Chondrocyte (in vitro differentiated cells): ENCODE measurements at regions not wholly inside any gene's neighbourhood (a gene's known extent, or its start where the extent isn't known, plus 50 kb on each side); places are given as distances from the start of the nearest gene placed in this dataset.

Experiments
- DNase-seq: peaks from one replicate; pipeline ENCODE4 v3.0.0; 2021; ENCODE audit warnings: mixed read lengths, low spot score
- H3K27ac Mint-ChIP-seq: one replicate; pipeline ENCODE4 v1.8.0; 2021; ENCODE audit warnings: mild to moderate bottlenecking, moderate library complexity, mixed read lengths; ENCODE audit not compliant: unreplicated experiment
- H3K27me3 Mint-ChIP-seq: 2 replicates; pipeline ENCODE4 v1.8.0; 2021; ENCODE audit warnings: low read depth, mixed read lengths
- H3K36me3 Mint-ChIP-seq: 2 replicates; pipeline ENCODE4 v1.8.0; 2021; ENCODE audit warnings: low read depth, mixed read lengths
- H3K4me1 Mint-ChIP-seq: 2 replicates; pipeline ENCODE4 v1.8.0; 2021; ENCODE audit warnings: low read depth, mild to moderate bottlenecking, mixed read lengths
- H3K4me3 Mint-ChIP-seq: one replicate; pipeline ENCODE4 v1.8.0; 2021; ENCODE audit warnings: mild to moderate bottlenecking, moderate library complexity, mixed read lengths; ENCODE audit not compliant: unreplicated experiment
- H3K9me3 Mint-ChIP-seq: 2 replicates; pipeline ENCODE4 v1.8.0; 2021; ENCODE audit warnings: low read depth, mixed read lengths
- CTCF ChIP-seq: fragments of 200-600 bp; sonication (generic); IDR thresholded peaks from 2 replicates; pipeline ENCODE4 v1.5.0; 2021; ENCODE audit warnings: antibody characterized with exemption, mild to moderate bottlenecking, moderate library complexity

GRCh38 chrX:113009837-113010236 lies 169.2 kb upstream of the AMOT start:
- no peaks in the 10 kb centered on the region for H3K27me3 Mint-ChIP-seq

GRCh38 chrX:113009029-113009428 lies 168.4 kb upstream of the AMOT start:
- H3K4me3 Mint-ChIP-seq, result no peak overlapping the region
- H3K9me3 Mint-ChIP-seq, result peaks cover 4% of the 10 kb centered on the region
- H3K36me3 Mint-ChIP-seq, result no peaks in the 10 kb centered on the region
- no peaks in the 10 kb centered on the region for H3K4me1 Mint-ChIP-seq
- H3K27ac Mint-ChIP-seq, result no peak overlapping the region
- H3K27me3 Mint-ChIP-seq, result no peaks in the 10 kb centered on the region
- no peak for DNase-seq
- no peak for TF ChIP-seq CTCF

More at GRCh38 chrX:113009837-113010236, 169.2 kb upstream of the AMOT start:
- H3K27ac Mint-ChIP-seq, result no peak overlapping the region
- no peak for DNase-seq
- H3K36me3 Mint-ChIP-seq, result no peaks in the 10 kb centered on the region
- H3K4me1 Mint-ChIP-seq, result no peaks in the 10 kb centered on the region
- peaks cover 4% of the 10 kb centered on the region for H3K9me3 Mint-ChIP-seq
- no peak for TF ChIP-seq CTCF
- H3K4me3 Mint-ChIP-seq, result no peak overlapping the region

GRCh38 chrX:113001836-113002235 lies 161.2 kb upstream of the AMOT start:
- H3K9me3 Mint-ChIP-seq, result no peaks in the 10 kb centered on the region
- no peak overlapping the region for H3K27ac Mint-ChIP-seq
- peaks cover 6% of the 10 kb centered on the region for H3K27me3 Mint-ChIP-seq
- TF ChIP-seq CTCF, result peak; percentile 46
- no peaks in the 10 kb centered on the region for H3K4me1 Mint-ChIP-seq
- H3K4me3 Mint-ChIP-seq, result no peak overlapping the region
- H3K36me3 Mint-ChIP-seq, result no peaks in the 10 kb centered on the region
- DNase-seq, result no peak

GRCh38 chrX:112997991-112998390 lies 157.4 kb upstream of the AMOT start:
- Mint-ChIP-seq H3K27ac (no peak overlapping the region), H3K4me1 (no peaks in the 10 kb centered on the region), H3K36me3 (no peaks in the 10 kb centered on the region), H3K4me3 (no peak overlapping the region), H3K9me3 (no peaks in the 10 kb centered on the region), H3K27me3 (peaks cover 10% of the 10 kb centered on the region)
- no peak for TF ChIP-seq CTCF
- no peak for DNase-seq

GRCh38 chrX:112991801-112992200 lies 151.2 kb upstream of the AMOT start:
- Mint-ChIP-seq H3K4me1 (no peaks in the 10 kb centered on the region), H3K36me3 (no peaks in the 10 kb centered on the region), H3K9me3 (no peaks in the 10 kb centered on the region), H3K27ac (no peak overlapping the region), H3K27me3 (peaks cover 3% of the 10 kb centered on the region), H3K4me3 (no peak overlapping the region)
- DNase-seq, result no peak
- no peak for TF ChIP-seq CTCF
